ENCODE measurements at regions not wholly inside any gene's neighbourhood (a gene's known extent, or its start where the extent isn't known, plus 50 kb on each side); places are given as distances from the start of the nearest gene placed in this dataset.

- no peaks in the 10 kb centered on the region for H3K79me2 ChIP-seq (ENCODE audit: low read depth)
- H2AFZ ChIP-seq = no peak overlapping the region
- no TSS peak for BruUV-seq (replicated peaks)
- H3K27ac ChIP-seq = no peak overlapping the region
- ChIA-PET CTCF (no interaction called here), POLR2A (ENCODE audit: unreplicated experiment) (no interaction called here)
- no peaks in the 10 kb centered on the region for H3K27me3 ChIP-seq (ENCODE audit: insufficient read depth, low read depth)
- no peaks in the 10 kb centered on the region for H3K4me1 ChIP-seq (replicated peaks; ENCODE audit: insufficient read depth)
- H3K4me2 ChIP-seq = no peak overlapping the region
- no peak for DNase-seq
- H3K36me3 ChIP-seq (ENCODE audit: low read depth) = no peaks in the 10 kb centered on the region
- intact Hi-C loops (cut with micrococcal nuclease; ENCODE audit: unreplicated experiment) = no loop called here
- H3K9me3 ChIP-seq (ENCODE audit: insufficient read depth, low read depth) = no peaks in the 10 kb centered on the region
- no peak for TF ChIP-seq EZH2 (IDR thresholded peaks at IDR 0.05; ENCODE audit: low read depth)
- TF ChIP-seq CTCF (conservative IDR thresholded peaks at IDR 0.05) = no peak
- no peak overlapping the region for H3K4me3 ChIP-seq
- H3F3A ChIP-seq (ENCODE audit: insufficient read depth, low read depth) = no peaks in the 10 kb centered on the region
- no peaks in the 10 kb centered on the region for H3K9me2 ChIP-seq (ENCODE audit: insufficient read depth)
- H4K20me1 ChIP-seq (ENCODE audit: insufficient read depth) = no peaks in the 10 kb centered on the region
These were observed 2220.7 kb upstream of the C9orf72 start for GRCh38 chr9:29793970-29794369.

GRCh38 chr9:29796291-29796952 is 2223.1 kb upstream of the C9orf72 start:
- Histone ChIP-seq H3K4me3 (no peak overlapping the region), H3K9me3 (ENCODE audit: insufficient read depth, low read depth) (no peaks in the 10 kb centered on the region), H3K27me3 (ENCODE audit: insufficient read depth, low read depth) (no peaks in the 10 kb centered on the region), H4K20me1 (ENCODE audit: insufficient read depth) (no peaks in the 10 kb centered on the region), H3K4me2 (no peak overlapping the region), H3K4me1 (replicated peaks; ENCODE audit: insufficient read depth) (no peaks in the 10 kb centered on the region), H2AFZ (no peak overlapping the region), H3K9me2 (ENCODE audit: insufficient read depth) (no peaks in the 10 kb centered on the region), H3K36me3 (ENCODE audit: low read depth) (no peaks in the 10 kb centered on the region), H3F3A (ENCODE audit: insufficient read depth, low read depth) (no peaks in the 10 kb centered on the region), H3K27ac (no peak overlapping the region), H3K79me2 (ENCODE audit: low read depth) (no peaks in the 10 kb centered on the region)
- POLR2A ChIA-PET (ENCODE audit: unreplicated experiment) = no interaction called here
- intact Hi-C loops (cut with micrococcal nuclease; ENCODE audit: unreplicated experiment) = no loop called here
- TF ChIP-seq EZH2 (IDR thresholded peaks at IDR 0.05; ENCODE audit: low read depth) = no peak
- TF ChIP-seq CTCF (conservative IDR thresholded peaks at IDR 0.05) = no peak
- CTCF ChIA-PET = no interaction called here
- DNase-seq = no peak
- no TSS peak for BruUV-seq (replicated peaks)

GRCh38 chr9:29798599-29798998 is 2225.3 kb upstream of the C9orf72 start:
- ChIA-PET CTCF (no interaction called here), POLR2A (ENCODE audit: unreplicated experiment) (no interaction called here)
- no peaks in the 10 kb centered on the region for H3K79me2 ChIP-seq (ENCODE audit: low read depth)
- H3K9me2 ChIP-seq (ENCODE audit: insufficient read depth) = no peaks in the 10 kb centered on the region
- DNase-seq = no peak
- TF ChIP-seq CTCF (conservative IDR thresholded peaks at IDR 0.05) (no peak), EZH2 (IDR thresholded peaks at IDR 0.05; ENCODE audit: low read depth) (no peak)
- H4K20me1 ChIP-seq (ENCODE audit: insufficient read depth) = no peaks in the 10 kb centered on the region
- no peaks in the 10 kb centered on the region for H3K9me3 ChIP-seq (ENCODE audit: insufficient read depth, low read depth)
- intact Hi-C loops (cut with micrococcal nuclease; ENCODE audit: unreplicated experiment) = no loop called here
- no peak overlapping the region for H3K27ac ChIP-seq
- no peaks in the 10 kb centered on the region for H3K4me1 ChIP-seq (replicated peaks; ENCODE audit: insufficient read depth)
- H2AFZ ChIP-seq = no peak overlapping the region
- no peaks in the 10 kb centered on the region for H3F3A ChIP-seq (ENCODE audit: insufficient read depth, low read depth)
- BruUV-seq (replicated peaks) = no TSS peak
- no peaks in the 10 kb centered on the region for H3K27me3 ChIP-seq (ENCODE audit: insufficient read depth, low read depth)
- no peak overlapping the region for H3K4me2 ChIP-seq
- H3K36me3 ChIP-seq (ENCODE audit: low read depth) = no peaks in the 10 kb centered on the region
- no peak overlapping the region for H3K4me3 ChIP-seq

Measured in PC-9 (cell line).